Activated CD4-positive, alpha-beta T cell treated with anti-CD3 and anti-CD28 coated beads, Interleukin-2, amount 50 U/mL, for 16 hours (primary cell): ENCODE measurements at regions not wholly inside any gene's neighbourhood (a gene's known extent, or its start where the extent isn't known, plus 50 kb on each side); places are given as distances from the start of the nearest gene placed in this dataset.

Source experiments
- DNase-seq: peaks from one replicate; pipeline ENCODE4 v3.0.0-alpha.2; 2020

- DNase-seq: no peak
Observed at GRCh38 chr12:118773956-118774723, 207.2 kb upstream of the SRRM4 start.

DNA sequence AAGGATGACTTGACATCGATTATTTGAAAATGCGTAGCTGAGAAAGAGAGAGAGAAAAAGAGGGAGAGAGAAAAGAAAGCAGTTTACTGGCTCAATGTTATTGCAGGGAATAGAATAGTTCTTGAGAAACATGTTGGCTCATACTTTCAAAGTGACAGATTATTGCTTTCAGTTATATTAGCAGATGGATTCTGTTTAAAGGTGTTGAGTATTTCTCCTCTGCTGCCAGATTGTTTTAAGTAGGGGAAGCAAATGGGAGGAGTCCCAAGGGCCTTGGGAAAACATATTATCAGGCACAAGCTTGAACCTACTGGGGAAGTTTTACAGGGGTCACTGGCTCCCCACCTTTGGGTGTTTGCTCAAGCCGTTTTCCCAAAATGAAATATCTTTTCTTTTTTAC, 203.8 kb upstream of the SRRM4 start:
- no peak for DNase-seq

- DNase-seq: no peak
Observed at GRCh38 chr12:118778077-118778476, 203.3 kb upstream of the SRRM4 start.

- DNase-seq: no peak
Observed at GRCh38 chr12:118780939-118781338, 200.4 kb upstream of the SRRM4 start.

- DNase-seq: no peak
Observed at GRCh38 chr12:118781692-118782091, 199.6 kb upstream of the SRRM4 start.

DNA sequence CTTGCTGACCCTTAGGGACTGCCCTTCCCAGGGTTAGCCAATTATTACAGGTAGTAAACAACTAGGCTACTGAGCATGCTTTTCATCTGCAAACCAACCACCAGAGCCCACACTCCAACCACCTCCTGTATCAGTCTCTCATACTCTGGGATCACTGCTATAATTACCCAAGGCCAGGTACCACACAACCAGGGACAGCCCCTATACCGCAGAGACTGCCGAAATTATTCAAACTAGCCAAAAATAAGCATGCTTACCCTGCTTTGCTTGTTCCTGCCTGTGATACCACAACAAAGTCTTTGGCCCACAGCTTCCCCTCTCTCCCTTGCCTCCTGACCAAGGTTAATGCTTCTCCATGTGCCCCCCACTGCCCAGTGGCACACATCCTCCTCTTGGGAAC, 197.6 kb upstream of the SRRM4 start:
- DNase-seq: no peak

DNA sequence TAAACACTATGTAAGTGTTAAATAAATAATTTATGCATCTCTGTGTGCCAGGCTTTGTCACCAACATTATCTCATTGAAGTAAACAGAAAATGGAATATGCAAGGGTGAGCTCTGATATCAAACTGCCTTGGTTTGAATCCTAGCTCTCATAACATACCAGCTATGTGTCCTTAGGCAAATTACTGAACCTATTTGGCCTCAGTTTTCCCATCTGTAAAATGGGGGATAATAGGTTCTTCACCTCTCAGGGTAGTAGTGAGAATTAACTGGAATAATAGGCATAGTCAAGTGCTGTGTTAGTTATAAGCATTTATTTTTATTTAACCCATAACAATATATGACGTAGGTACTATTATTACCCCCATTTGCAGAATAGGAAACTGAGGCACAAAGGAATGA, 190.8 kb upstream of the SRRM4 start:
- no peak for DNase-seq

GRCh38 chr12:118813778-118814357, 167.5 kb upstream of the SRRM4 start:
- DNase-seq: no peak

DNA sequence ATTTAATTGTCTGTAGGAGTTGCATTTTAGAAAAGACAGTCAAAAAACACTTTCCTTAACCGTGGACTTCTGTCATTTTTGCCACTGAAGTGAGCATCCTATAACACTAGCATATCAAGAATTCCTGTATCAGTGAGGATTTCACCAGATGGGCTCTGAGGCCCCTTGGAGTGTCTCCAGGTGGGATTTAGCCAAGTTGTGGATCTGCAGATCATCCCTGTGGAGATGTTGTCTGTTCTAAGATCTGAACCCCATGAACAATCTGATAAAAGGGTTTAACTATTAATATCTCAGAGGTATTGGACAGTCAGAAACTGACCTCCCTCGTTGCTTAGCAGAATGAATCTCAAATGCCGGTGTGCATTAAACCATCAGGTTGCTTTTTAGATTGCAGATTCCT, 165.0 kb upstream of the SRRM4 start:
- DNase-seq: no peak

- DNase-seq: no peak
Observed at GRCh38 chr12:118821386-118821925, 159.9 kb upstream of the SRRM4 start.

- no peak for DNase-seq
Observed at GRCh38 chr12:118822512-118822911, 158.8 kb upstream of the SRRM4 start.

DNA sequence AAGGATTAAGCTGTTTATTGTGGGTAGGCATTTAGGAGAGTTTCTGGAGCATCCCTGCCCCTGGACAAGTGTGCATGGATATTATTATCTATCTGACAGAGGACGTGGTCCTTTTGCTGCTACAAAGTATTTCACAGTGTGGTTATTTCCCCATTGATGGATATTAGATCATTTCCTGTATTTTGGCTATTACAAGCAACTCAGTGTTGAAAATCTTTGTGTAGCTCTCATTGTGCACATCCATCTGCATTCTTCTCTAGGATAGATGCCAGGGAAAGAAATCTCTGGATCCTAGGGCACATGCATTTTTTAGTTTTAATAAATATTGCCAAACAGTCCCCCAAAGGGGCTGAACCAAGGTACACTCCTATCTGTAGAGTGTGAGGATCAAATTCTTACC, 154.3 kb upstream of the SRRM4 start:
- no peak for DNase-seq

DNA sequence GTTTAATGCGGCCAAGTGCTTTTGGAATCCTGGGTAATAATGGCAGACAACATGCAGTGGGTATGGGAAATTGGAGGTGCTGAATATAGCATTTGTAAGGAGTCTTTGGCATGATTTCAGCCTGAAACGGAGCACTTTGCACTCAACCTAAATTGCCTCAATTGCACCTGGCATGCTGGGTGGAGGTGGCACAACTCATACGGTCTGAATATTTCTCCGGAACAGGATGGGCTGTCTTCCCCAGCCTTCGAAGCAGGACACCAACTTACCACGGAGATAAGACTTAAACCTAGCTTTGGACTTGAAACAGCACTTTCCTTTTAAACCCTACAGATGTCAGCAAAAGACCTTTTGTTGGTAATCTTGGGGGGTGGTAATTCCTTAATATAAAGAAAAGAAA, 153.7 kb upstream of the SRRM4 start:
- no peak for DNase-seq

- no peak for DNase-seq
Observed at GRCh38 chr12:118830296-118830695, 151.0 kb upstream of the SRRM4 start.

DNA sequence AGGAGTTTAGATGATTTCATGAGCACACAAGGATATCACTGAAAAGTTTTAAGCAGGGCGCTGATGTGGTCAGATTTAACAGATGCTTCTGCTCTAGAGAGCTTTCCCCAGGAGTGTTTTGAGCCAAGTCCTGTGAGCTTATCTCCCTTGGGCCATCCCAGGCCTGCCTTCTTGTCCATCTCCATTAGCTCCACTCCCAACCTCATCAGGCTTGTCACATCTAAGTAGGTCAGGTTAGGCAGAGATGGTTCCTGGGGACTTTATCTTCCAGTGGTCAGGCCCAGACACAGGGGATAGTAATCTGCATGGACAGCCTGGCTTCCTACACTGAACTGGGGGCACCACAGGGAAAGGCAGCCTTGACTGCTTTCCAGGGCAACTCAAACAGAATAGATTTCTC, 145.4 kb upstream of the SRRM4 start:
- DNase-seq: no peak

- DNase-seq: no peak
Observed at GRCh38 chr12:118840399-118840798, 140.9 kb upstream of the SRRM4 start.

GRCh38 chr12:118840878-118841277, 140.5 kb upstream of the SRRM4 start:
- DNase-seq: no peak

GRCh38 chr12:118841588-118841987, 139.8 kb upstream of the SRRM4 start:
- DNase-seq: no peak

DNA sequence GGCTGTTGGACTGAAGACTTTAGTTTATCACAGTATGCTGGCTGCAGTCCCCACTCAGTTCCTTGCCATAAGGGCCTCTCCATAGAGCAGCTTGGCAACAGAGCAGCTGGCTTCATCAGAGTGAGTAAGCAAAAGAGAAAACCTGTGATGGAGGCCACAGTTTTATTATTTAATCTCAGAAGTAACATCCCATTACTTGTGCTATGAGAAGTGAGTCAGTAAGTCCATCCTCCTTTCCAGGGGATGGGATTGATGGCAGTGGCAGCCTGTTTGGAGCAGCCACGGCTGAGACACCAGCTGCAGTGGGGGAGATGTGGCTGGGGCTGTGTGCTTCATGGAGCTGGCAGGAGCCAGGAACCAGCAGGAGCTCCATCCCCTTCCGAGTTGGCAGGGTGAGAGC, 138.5 kb upstream of the SRRM4 start:
- DNase-seq: no peak

DNA sequence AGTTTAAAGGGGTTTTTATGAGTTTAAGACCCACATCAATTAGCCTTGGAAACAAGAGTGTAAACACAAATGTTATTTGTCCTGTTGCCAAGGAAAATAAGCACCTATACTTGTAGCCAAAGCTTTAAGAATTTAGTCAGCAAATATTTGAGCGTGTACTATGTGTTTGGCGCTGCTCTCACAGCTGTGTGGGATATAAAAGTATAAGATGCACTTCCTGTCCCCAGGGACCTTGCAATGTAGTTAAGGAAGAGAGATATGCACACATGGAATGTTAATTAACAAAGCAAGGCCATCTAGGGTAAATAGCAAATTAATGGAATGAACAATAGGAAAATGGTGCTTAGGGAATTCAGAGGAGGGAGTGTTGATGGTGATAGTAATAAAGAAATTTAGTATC, 134.9 kb upstream of the SRRM4 start:
- DNase-seq: no peak

GRCh38 chr12:118850244-118850825, 131.0 kb upstream of the SRRM4 start:
- DNase-seq: peak; percentile 34

- DNase-seq: no peak
Observed at GRCh38 chr12:118851891-118852290, 129.4 kb upstream of the SRRM4 start.

DNA sequence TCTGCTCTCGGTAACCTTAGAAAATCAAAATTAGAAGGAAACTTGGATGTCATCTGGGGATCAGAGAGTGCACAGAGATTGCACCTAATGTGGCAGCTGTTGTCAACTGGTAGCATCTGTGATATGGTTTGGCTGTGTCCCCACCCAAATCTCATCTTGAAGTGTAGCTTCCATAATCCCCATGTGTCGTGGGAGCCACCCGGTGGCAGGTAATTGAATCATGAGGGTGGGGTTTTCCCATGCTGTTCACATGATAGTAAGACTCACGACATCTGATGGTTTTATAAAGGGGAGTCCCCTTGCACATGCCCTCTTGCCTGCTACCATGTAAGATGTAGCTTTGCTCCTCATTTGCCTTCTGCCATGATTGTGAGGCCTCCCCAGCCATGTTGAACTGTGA, 127.7 kb upstream of the SRRM4 start:
- peak; percentile 5 for DNase-seq

- DNase-seq: no peak
Observed at GRCh38 chr12:118855858-118856257, 125.5 kb upstream of the SRRM4 start.
